HFFc6 (cell line): ENCODE measurements at regions not wholly inside any gene's neighbourhood (a gene's known extent, or its start where the extent isn't known, plus 50 kb on each side); places are given as distances from the start of the nearest gene placed in this dataset.
A peak's percentile ranks its signal among the peaks of the same experiment; 100 is the strongest.
"Not testable (repeated sequence)": the region's sequence is repeated elsewhere in the genome, so short reads cannot be mapped to it uniquely, and the experiment has no call there.

Experiments used
- DNase-seq: peaks from one replicate; pipeline ENCODE4 v3.0.0-alpha.2; 2018
- H3K27ac Mint-ChIP-seq: 2 replicates; pipeline ENCODE4 v1.8.0; 2020; ENCODE audit warnings: mild to moderate bottlenecking, mixed read lengths
- H3K27me3 Mint-ChIP-seq: 2 replicates; pipeline ENCODE4 v1.8.0; 2021; ENCODE audit warnings: mild to moderate bottlenecking, moderate library complexity, mixed read lengths; ENCODE audit not compliant: insufficient read depth
- H3K36me3 Mint-ChIP-seq: 2 replicates; pipeline ENCODE4 v1.8.0; 2021; ENCODE audit warnings: low read depth, mixed read lengths
- H3K4me1 Mint-ChIP-seq: 2 replicates; pipeline ENCODE4 v1.8.0; 2020; ENCODE audit warnings: low read depth, mixed read lengths
- H3K4me3 Mint-ChIP-seq: 2 replicates; pipeline ENCODE4 v1.8.0; 2020; ENCODE audit warnings: mild to moderate bottlenecking, moderate library complexity, mixed read lengths
- H3K9me3 Mint-ChIP-seq: 2 replicates; pipeline ENCODE4 v1.8.0; 2020; ENCODE audit warnings: mild to moderate bottlenecking, mixed read lengths
- CTCF ChIP-seq: fragments of 200-600 bp; sonication (generic); IDR thresholded peaks from 2 replicates; pipeline ENCODE4 v1.5.0; 2021; ENCODE audit warnings: antibody characterized with exemption, mild to moderate bottlenecking

GRCh38 chr11:71698961-71699360, 116.3 kb upstream of the KRTAP5-11 start:
- not testable (repeated sequence) for H3K27ac Mint-ChIP-seq, H3K4me3 Mint-ChIP-seq, H3K36me3 Mint-ChIP-seq, H3K4me1 Mint-ChIP-seq, H3K9me3 Mint-ChIP-seq, DNase-seq, H3K27me3 Mint-ChIP-seq
- peak; percentile 48 for TF ChIP-seq CTCF

GRCh38 chr11:71701435-71702291, 119.0 kb upstream of the KRTAP5-11 start:
- not testable (repeated sequence) for H3K27me3 Mint-ChIP-seq, H3K27ac Mint-ChIP-seq, H3K9me3 Mint-ChIP-seq

GRCh38 chr11:71705086-71705737, 122.5 kb upstream of the KRTAP5-11 start:
- H3K27me3 Mint-ChIP-seq, result peaks cover 17% of the 10 kb centered on the region
- H3K36me3 Mint-ChIP-seq, H3K27ac Mint-ChIP-seq, H3K4me1 Mint-ChIP-seq, DNase-seq, H3K9me3 Mint-ChIP-seq, H3K4me3 Mint-ChIP-seq: not testable (repeated sequence)

More at GRCh38 chr11:71701435-71702291, 119.0 kb upstream of the KRTAP5-11 start:
- DNase-seq, H3K36me3 Mint-ChIP-seq, H3K4me1 Mint-ChIP-seq, H3K4me3 Mint-ChIP-seq: not testable (repeated sequence)

- not testable (repeated sequence) for H3K27ac Mint-ChIP-seq, H3K9me3 Mint-ChIP-seq, DNase-seq, H3K4me3 Mint-ChIP-seq, H3K36me3 Mint-ChIP-seq, H3K4me1 Mint-ChIP-seq
- peaks cover 17% of the 10 kb centered on the region for H3K27me3 Mint-ChIP-seq
Observed at GRCh38 chr11:71705738-71706432, 123.2 kb upstream of the KRTAP5-11 start.

- DNase-seq, H3K27ac Mint-ChIP-seq, H3K4me1 Mint-ChIP-seq, H3K36me3 Mint-ChIP-seq, H3K4me3 Mint-ChIP-seq, H3K9me3 Mint-ChIP-seq: not testable (repeated sequence)
- peaks cover 17% of the 10 kb centered on the region for H3K27me3 Mint-ChIP-seq
Observed at GRCh38 chr11:71707083-71707482, 124.4 kb upstream of the KRTAP5-11 start.

- not testable (repeated sequence) for H3K27ac Mint-ChIP-seq, H3K4me3 Mint-ChIP-seq, H3K4me1 Mint-ChIP-seq, DNase-seq, H3K36me3 Mint-ChIP-seq, H3K9me3 Mint-ChIP-seq
- peaks cover 23% of the 10 kb centered on the region for H3K27me3 Mint-ChIP-seq
Observed at GRCh38 chr11:71709541-71709940, 123.5 kb upstream of the DEFB108B start.

- H3K4me3 Mint-ChIP-seq, H3K36me3 Mint-ChIP-seq, H3K9me3 Mint-ChIP-seq, H3K4me1 Mint-ChIP-seq, H3K27ac Mint-ChIP-seq: not testable (repeated sequence)
- peaks cover 23% of the 10 kb centered on the region for H3K27me3 Mint-ChIP-seq
- DNase-seq, result peak; percentile 1
Observed at GRCh38 chr11:71710171-71710671, 122.8 kb upstream of the DEFB108B start.

- H3K36me3 Mint-ChIP-seq, H3K4me1 Mint-ChIP-seq, H3K9me3 Mint-ChIP-seq, H3K27ac Mint-ChIP-seq, DNase-seq, H3K4me3 Mint-ChIP-seq: not testable (repeated sequence)
- peaks cover 23% of the 10 kb centered on the region for H3K27me3 Mint-ChIP-seq
Observed at GRCh38 chr11:71710701-71711385, 122.2 kb upstream of the DEFB108B start.

GRCh38 chr11:71712350-71712749, 120.7 kb upstream of the DEFB108B start:
- peaks cover 17% of the 10 kb centered on the region for H3K27me3 Mint-ChIP-seq
- not testable (repeated sequence) for H3K4me1 Mint-ChIP-seq, DNase-seq, H3K9me3 Mint-ChIP-seq, H3K27ac Mint-ChIP-seq, H3K4me3 Mint-ChIP-seq, H3K36me3 Mint-ChIP-seq

- not testable (repeated sequence) for H3K36me3 Mint-ChIP-seq, H3K27ac Mint-ChIP-seq, H3K4me3 Mint-ChIP-seq, H3K4me1 Mint-ChIP-seq, DNase-seq, H3K9me3 Mint-ChIP-seq
- H3K27me3 Mint-ChIP-seq, result peaks cover 13% of the 10 kb centered on the region
Observed at GRCh38 chr11:71712846-71713245, 120.2 kb upstream of the DEFB108B start.

GRCh38 chr11:71714510-71714909, 118.5 kb upstream of the DEFB108B start:
- H3K9me3 Mint-ChIP-seq, H3K27ac Mint-ChIP-seq, H3K4me1 Mint-ChIP-seq, H3K36me3 Mint-ChIP-seq, H3K4me3 Mint-ChIP-seq, DNase-seq: not testable (repeated sequence)
- peaks cover 10% of the 10 kb centered on the region for H3K27me3 Mint-ChIP-seq

GRCh38 chr11:71721840-71722239, 111.2 kb upstream of the DEFB108B start:
- not testable (repeated sequence) for H3K4me1 Mint-ChIP-seq, H3K4me3 Mint-ChIP-seq, H3K36me3 Mint-ChIP-seq, H3K9me3 Mint-ChIP-seq, H3K27me3 Mint-ChIP-seq, DNase-seq, H3K27ac Mint-ChIP-seq
